ENCODE measurements at regions not wholly inside any gene's neighbourhood (a gene's known extent, or its start where the extent isn't known, plus 50 kb on each side); places are given as distances from the start of the nearest gene placed in this dataset.

DNA sequence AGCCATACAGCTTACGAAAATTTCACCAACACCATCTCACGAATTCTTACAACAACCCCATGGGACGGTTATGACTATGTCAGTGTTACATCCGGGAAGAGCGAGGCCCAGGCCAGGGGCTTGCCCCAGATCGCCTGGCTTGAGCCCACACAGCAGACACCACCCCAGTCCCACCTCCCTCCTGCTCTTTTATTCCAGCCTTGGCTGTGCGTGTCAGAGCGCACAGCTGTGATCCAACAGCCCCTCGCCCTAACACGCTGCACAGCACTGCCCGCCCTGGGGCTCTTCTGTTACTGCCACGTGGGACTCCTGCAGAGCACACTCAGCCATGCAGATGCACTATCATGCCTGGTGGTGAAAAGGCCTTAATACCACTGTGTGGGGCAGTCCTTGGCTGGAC, 127.9 kb downstream of the ENGASE start:
- DNase-seq (ENCODE audit: low read depth in 2 of 2) = no peak

DNA sequence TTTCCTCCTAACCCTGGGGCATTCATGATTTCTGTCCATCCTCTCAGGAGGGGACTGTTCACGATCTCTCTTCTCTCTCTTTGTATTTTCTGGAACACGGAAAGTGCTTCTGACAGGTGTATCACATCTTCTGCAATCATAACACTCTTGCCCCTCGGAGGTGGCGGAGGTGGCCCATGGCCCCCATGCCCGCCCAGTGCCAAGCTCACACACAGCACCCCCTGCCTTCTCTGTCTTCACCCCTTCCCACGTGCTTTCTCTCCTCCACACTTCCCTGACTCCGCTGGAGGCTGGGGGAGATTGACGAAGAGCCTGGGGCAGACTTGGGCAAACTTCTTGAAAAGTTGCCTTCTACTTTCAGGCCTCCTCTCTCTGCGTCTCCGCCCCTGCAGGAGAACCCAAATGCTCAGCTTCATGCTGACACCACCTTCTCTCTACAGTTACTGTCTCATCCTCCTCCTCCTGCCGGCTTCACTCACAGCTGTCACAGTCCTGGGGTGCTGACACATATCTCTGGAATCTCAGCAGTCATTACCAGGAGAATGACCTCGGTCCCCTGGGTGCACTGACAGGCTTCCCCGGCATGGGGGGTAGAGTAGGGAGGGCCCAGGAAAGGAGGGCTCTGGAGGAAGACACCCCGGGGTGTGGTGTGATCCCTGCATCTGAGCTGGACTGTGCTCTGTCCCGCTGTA, 127.1 kb downstream of the ENGASE start:
- no peak for DNase-seq (ENCODE audit: low read depth in 2 of 2)

DNA sequence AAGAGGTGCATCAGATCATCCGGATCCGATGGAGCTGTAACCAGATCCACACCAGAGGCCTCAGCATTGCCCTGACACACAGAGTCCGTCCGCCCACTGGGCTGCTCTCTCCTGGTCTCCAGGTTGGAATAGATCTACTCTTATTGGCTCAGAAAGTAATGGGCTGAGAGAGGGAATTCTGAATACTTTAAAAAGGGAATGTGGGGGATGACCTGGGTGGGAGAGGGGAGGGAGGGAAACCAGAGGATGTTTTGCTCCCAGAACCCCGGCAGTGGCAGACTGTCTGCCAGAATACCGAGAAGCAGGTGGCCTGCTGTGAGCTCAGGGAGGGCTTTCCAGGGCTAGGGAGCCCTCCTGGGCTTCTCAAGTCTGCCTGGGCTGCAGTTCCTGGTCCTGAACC, 126.5 kb downstream of the ENGASE start:
- no peak for DNase-seq (ENCODE audit: low read depth in 2 of 2)

DNA sequence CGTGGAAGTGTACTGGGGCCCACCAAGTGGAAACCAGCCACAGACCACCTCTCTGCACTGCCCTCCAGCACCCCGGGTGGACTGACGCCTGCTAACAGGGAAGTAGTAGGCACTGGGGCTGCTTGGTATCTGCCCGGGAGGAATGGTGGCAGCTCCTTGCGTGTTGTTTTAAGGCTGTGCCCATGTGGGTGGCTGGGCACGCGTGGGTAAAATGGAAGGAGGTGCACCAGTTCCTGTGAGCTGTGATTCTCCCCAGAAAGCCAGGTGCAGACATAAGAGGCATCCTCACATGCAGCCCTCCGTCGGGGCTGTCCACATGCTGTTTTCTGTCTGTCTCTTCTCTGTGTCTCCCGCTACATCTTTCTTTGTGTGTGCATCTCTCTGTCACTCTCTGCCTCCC, 122.3 kb downstream of the ENGASE start:
- no peak for DNase-seq (ENCODE audit: low read depth in 2 of 2)

DNA sequence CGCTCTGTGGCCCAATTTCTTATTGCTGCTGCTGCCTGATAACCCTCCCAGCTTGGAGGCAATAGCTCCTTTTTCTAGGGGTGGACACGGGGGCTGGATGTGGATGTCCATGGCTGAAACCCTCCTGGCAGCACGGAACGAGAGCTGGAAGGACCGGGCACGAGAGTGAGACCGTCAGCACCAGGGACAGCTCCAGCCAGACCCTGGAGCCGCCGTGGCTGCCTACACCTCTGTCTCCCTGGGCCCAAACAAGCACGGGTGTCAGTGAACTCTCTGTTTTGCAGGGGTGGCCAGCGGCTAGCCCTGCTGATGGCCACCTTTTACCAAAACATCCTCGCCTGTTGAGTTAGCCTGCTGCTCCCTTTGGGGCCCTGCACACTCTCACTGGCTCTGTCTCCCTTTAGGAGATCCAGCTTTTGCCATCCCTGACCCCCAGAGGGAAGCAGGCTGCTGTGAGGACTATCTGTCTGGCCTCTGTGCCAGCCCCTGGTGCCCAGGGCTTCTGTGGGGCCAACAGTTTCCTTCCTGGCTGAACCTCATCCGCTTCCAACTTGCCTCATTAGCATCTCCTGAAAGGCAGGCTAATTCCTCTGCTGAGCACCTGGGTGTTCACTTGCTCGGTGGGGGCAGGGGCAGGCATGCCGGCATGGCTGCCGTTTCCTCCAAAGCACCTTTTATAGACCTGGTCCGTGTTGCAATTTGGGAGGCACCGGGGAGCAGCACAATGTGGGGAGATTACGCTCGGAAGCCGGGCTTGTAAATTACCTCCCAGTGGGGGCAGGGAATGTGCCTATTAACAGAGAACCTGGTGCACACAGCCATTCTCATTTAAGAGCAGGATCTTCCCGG, 118.1 kb downstream of the ENGASE start:
- peak in 1 of 2 donors; percentile 4 for DNase-seq (ENCODE audit: low read depth in 2 of 2)

DNA sequence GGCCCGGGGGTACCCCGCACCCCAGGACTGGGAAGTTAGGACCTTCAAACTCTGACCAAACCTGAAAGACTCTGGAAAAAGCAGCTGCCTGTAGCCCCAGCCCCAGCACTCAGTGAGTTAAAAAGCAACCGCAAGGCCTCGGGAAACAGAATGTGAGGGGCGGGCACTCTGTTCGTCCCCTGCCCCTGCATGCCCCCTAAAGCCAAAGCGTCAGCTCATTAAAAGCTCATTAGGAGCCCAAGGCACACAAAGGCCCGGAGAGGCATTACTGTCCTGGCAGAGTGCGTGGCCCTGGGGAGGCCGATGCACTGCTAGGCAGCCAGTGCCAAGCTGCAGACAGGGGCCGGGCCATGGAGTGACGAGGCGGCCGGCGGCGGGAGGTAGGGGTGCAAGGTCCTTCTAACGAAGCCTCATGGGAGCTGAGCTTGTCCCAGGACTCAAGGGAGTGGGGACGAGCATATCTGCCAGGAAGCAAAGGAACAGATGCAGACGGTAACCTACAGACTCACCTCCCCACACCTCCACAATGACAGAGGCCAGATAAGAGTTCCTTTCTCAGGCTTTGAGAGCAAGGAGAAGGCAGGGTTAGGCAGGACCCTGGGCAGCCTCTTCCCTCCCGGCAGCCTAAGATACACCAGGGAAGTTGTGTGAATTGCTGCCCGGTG, 116.8 kb downstream of the ENGASE start:
- no peak for DNase-seq (ENCODE audit: low read depth in 2 of 2)

DNA sequence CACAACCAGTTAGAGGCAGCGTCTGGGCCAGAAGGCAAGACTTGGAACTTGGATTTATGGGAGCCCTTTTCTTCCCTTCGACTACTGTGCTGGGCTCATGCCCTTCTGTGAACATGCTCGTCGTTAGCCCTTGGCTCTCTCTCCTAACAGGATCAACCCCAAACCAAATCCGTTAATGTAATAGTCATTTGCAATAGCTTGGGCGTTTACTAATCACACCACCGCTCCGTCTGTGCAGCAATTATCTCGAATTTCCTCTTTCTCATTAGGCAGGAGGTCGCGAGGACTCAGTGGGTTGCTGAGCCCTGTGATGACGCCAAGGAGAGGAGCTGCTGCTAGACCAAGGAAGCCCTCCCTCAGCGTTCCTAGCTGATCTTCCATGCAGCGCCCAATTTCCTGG, 114.7 kb downstream of the ENGASE start:
- no peak for DNase-seq (ENCODE audit: low read depth in 2 of 2)

DNA sequence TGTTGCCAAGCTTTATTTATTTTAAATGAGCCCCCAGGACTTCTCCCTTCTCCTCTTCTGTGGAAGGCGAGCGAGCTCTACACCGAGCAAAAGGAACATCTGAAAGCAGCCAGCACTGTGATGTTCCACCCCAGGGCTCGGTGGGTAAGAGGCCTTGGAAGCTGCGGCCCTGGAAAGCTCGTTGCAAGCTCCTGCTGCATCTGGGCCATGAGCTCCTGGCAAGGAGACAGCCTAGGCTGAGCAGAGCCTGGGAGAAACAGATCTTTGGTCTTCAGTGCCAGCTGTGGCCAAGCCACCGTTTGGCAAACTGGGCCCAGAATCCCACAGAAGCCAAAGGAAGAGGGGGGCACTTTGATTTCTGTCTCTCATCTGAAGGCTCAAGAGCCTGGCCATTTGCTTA, 114.1 kb downstream of the ENGASE start:
- DNase-seq (ENCODE audit: low read depth in 2 of 2) = no peak

DNA sequence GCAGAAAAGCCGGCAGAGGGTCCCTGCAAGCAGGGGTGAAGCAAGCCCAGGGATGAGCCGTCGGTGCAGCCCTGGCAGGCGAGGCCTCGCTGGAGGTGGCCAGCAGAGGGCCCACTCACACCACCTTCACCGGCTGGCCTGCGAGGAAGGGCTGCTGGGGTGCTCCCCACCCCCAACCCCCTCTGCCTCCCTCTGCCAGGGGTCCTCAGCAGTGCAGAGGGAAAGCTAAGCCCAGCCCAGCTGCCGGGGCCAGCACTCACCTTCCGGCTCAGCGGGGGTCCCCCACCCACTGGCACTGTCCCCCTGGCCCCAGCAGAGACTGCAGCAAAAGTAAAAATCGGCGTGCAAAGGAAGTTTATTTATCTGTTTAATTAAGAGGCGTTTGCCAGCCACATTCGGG, 113.4 kb downstream of the ENGASE start:
- DNase-seq (ENCODE audit: low read depth in 2 of 2) = no peak

DNA sequence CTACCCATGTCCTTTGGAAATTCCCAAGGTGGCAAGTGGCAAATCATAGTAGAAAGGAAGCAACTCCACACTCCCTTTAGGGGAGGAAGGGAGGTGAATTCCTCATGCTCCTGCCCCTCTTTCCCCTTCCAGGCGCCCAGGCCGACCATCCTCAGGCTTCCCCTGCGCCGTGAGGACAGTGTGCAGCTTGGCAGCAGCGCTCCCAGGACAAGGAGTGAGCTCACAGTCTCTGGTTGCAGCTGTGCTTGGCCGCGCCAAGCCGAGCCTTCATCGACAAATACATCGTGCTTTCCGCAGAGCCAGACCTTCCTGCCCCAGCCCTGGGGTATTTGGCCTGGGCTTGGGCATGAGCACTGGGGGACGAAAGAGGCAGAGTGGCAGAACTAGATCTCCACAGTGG, 112.6 kb downstream of the ENGASE start:
- DNase-seq (ENCODE audit: low read depth in 2 of 2) = no peak

DNA sequence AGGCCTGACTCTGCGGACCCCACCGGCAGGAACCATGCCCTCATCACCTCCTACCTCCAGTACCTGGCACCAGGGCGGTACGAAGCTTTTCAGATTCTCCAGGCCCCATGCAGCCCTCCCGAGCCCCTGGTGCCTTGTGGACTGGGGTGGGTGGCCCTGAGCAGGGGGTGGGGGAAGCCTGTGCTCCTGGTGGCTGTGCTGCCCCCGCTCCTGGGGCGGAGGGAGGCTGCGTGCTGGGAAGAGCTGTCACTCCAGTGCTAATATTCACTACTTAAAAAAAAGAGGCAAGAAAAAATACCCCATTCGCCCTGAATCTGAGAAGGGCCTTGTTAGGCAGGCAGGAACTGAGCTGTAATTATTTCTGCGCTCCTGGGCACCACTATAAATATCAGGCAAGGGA, 111.8 kb downstream of the ENGASE start:
- DNase-seq (ENCODE audit: low read depth in 2 of 2) = no peak

DNA sequence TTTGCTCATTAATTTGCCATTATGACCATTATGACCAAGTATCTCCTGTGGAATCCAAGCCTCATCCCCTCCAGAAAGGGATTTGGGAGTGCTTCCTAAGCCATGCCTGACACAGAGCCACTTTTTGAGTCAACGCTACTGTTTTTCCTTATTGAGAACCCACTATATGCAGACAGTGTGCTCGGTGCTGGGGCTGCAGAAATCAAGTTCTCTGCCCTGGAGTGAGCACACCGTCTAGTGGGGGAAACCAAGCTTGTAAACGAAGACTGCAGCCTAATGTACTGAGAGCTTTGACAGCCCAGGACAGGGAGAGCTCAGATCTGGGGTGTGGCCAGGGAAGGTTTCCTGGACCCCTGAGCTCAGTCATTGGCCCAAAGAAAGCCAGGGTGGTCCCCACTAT, 111.0 kb downstream of the ENGASE start:
- DNase-seq (ENCODE audit: low read depth in 2 of 2) = no peak

DNA sequence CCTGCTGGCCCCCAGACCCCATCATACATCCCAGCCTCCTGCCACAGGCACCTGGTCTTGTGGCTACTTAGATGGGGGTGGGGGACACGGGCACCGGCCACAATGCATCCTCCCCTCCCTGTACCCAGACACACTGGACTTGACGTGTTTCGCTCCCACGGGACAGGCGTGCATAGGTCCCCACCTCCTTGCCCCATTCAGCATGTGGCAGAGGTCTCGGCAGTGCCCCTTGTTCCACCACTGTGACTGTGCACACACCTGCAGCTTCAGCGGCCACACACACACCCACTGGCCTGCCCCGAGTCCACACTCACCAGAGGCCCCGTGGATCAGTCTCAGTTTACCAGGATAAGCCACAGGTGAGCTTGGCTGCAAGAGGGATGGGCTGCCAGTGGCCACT, 109.6 kb downstream of the ENGASE start:
- DNase-seq (ENCODE audit: low read depth in 2 of 2) = no peak

DNA sequence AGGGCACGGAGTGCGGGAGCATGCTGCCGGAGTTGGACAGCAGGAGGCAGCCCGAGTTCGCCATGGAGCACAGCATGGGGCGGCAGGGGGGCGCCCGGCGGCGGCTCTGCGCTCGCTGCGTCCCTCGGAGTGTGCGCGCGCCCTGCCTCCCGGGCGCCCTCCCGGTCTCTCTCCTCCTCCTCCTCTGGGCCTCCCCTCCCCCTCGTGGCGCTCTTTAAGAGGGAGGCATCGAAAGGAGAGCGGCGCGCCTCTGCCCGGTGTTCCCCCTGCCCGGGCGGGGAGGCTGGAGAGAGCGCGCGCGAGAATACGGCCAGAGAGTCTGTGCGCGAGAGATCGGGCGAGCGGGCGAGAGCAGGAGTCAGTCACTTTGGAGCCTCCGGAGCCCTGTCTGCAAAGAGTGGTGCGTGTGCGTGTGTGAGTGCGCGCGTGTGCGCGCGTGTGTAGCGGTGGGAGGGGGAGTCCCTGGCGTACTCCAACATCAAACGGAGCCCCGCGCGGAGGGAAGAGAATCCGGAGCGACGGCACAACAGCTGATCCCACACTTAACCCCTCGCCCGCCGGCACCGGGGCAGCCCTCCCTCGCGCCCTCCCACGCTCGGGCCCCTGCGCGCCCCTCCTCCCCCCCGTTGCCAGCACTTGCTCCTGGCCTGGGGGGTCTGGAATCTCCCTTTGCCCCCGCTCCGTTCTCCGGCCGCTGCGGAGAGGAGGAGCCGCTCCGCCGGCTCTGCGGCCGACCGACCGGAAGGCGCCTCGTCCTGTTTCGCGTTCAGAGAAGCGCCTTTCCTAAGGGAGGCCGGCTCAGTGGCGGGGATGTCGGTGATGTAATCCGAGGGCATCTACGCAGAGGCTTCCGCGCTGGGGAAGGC, 108.9 kb downstream of the ENGASE start:
- DNase-seq (ENCODE audit: low read depth in 2 of 2) = no peak

DNA sequence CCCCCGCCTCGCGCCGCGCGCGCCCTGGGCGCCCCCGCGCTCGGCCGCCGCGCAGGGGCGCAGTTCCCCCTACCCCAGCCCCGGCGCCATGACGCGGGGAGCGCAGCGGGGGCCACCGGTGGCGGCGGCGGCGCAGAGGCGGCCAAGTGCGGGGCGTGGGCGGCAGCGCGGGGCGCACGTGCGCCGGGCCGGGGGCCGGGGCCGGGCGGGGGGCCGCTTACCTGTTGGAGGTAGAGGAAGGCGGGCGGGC, 108.3 kb downstream of the ENGASE start:
- no peak for DNase-seq (ENCODE audit: low read depth in 2 of 2)

DNA sequence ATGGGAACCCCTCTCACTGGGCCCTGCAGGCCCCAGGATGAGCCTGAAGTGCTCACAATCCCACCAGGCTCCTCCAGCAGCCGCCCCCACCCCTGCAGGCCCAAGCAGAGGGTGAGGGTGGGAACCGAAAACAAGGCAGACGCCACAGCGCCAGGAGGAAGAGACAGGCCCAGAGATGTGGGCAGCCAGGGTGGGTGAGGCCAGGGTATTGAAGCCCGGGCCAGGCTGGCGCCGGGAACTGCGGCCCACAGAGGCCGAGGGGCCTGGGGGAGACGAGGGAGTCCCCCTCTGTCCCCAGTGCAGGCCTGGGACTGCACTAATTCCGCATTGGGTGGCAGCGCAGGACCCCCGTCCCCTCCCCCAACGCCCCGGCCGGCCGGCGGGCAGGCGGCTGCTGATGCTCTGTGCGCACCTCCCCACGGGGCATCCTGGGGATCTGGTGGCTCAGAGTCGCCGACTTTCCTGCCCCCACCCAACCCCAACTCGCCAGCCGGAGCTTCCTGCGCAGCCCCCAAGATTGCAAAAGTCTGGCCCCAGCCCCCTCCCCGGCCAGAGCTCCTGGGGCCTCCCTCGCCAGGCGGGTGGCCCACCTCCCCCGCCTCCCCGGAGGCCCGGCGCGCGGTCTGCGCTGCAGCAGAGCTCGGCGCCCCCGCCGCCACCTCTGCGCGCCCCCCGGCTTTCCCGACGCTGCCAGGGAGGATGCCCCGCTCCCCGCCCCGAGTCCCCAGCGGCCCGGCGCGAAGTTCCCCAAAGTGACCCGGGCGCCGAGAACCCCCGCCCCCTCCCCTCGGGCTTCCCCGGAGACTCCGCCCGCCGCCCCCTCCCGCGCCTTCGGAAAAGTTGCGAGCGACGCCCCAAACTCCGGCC, 107.8 kb downstream of the ENGASE start:
- DNase-seq (ENCODE audit: low read depth in 2 of 2) = no peak

DNA sequence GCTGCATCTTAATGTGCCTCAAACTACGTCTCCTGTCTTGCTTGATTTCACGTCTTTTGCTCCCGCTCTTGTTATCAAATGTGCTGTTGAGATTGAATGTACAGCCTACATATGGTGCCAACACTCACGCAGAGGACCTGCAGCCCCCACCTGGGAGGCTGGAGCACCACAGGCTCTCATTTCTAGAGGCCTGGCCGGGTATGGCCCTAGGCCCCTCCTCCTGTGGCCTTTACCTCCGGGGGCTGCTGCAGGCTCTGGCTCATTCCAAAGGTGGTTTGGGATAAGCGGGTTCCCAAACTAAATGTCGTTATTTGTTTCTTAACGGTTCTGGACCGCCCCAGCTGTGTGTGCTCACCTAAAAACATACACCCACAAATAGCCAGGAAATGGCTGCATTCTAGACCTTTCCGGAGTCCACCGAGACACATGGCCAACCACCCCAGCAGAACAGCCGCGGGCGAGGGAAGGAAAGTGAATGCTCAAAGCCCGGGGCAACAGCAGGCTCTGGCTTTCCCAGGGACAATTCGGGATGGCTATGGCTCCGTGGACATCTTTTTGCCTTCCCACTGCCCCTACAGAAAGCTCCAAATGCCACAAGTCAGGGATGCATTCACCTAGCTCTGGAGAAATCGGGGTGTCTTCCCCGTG, 105.9 kb downstream of the ENGASE start:
- no peak for DNase-seq (ENCODE audit: low read depth in 2 of 2)

DNA sequence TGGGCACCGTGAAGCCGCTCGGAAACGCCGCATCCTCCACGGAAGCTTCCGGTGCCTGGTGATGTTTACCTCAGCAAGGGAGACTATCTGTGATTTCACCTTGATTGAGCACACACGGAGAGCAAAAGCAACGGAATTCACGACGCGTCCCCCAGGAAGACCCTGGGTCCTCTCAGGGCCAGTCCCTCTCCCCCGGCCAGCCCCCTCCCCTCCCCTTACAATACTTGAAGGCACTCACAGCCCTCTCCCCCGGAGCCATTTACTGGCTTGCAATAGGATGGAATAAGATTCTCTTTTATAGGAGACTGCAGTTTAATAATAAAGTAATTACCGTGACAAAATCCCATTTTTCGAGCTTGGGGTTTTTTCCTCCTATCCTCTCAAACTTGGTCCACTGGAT, 104.7 kb downstream of the ENGASE start:
- DNase-seq (ENCODE audit: low read depth in 2 of 2) = no peak

DNA sequence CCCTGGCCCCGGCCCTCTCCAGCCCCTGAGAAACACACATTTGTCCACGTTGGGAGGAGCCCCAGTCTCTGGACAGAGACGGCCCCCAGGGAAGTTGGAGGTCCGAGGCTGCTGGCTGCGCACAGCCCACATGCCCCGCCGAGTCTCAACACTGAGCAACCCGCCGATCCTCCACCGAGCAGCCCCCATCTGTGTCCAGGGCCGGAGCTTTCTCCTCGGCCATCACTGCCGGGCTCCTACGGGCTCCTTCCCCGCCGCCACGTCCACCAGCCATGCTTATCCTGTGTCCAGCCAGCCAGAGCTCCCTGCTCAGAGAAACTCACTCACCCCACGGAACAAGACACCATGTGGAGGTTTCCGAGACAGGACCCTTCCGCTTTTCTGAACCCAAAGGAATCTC, 103.3 kb downstream of the ENGASE start:
- no peak for DNase-seq (ENCODE audit: low read depth in 2 of 2)

DNA sequence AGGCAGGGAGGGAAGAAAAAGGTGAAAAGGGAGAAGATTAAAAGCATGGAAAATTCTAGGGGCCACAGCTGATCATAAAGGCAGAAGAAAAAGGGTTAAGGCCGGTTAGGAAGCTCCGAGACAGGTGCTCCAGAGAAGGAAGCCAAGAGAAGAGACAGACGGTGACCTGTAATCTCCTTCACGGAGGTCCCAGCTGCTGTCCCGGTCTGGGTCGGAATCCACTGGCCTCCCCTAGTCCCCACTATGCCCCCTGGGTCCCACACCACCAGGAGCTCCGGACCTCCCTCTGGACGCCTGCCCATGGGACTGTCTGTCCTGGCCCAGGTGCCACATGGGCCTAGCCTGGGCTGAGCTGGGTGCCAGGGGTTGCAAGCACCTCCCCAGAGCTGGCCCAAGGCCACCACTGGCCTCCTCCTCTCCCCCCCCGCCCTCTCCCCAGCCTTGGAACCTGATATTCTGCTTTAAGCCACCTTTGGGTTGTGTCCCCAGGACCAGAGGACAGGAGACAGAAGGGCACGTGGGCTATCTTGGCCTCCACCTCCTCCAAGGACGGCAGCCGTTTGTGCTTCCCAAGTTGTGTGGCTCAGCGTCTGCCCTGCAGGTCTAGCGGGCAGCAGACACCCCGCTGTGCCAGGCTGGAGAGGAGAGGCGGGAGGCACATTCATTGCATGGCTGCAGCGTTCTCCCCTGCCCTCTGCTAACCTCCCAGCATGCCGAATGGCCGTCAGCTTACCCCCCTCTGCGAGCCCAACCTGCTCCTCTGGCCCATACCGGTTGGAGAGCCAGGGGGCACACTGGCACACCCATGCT, 102.4 kb downstream of the ENGASE start:
- no peak for DNase-seq (ENCODE audit: low read depth in 2 of 2)

All from stimulated activated CD8-positive, alpha-beta memory T cell treated with anti-CD3 and anti-CD28 coated beads, Interleukin-2, amount 100 ng/mL, for 1 hour (primary cell).